Stomach (tissue), 4 donors: ENCODE measurements at regions not wholly inside any gene's neighbourhood (a gene's known extent, or its start where the extent isn't known, plus 50 kb on each side); places are given as distances from the start of the nearest gene placed in this dataset.

Experiments
- POLR2A ChIP-seq, 4 donors: fragments of 450-650 bp; IDR thresholded peaks; one replicate each; pipeline ENCODE4 v1.6.1; 2016; ENCODE audit warnings: antibody characterized with exemption in 4 of 4, control low read depth in 2 of 4, mild to moderate bottlenecking in 1 of 4, moderate library complexity in 1 of 4
- TF ChIP-seq, protein P1 (sequence below), 7 experiments: fragments of 450-650 bp in 4 of 7; fragments of 200-600 bp in 3 of 7; sonication (generic) in 3 of 7; IDR thresholded peaks; one replicate each; pipeline ENCODE4 v1.5.1; 2016 to 2019; ENCODE audit warnings: antibody characterized with exemption in 7 of 7, control low read depth in 2 of 7, mild to moderate bottlenecking in 1 of 7

DNA sequence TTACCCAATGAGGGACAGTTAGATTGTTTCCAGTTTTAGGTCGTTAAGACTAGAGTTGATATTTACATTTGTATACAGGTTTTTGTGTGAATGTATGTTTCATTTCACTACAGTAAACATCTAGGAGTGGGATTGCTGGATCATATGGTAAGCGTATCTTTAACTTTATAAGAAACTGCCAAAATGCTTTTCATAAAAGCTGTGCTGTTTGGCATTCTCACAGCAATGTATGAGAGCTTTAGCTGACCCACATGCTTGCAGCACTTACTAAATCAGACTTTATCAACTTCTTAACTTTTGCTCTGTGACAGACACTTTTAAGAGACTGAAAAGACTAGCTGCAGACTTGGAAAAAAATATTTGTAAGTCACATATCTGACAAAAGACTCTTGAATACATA lies 262.5 kb upstream of the PELI2 start:
- TF ChIP-seq POLR2A (IDR thresholded peaks at IDR 0.05), result no peak
- TF ChIP-seq, protein P1, sequence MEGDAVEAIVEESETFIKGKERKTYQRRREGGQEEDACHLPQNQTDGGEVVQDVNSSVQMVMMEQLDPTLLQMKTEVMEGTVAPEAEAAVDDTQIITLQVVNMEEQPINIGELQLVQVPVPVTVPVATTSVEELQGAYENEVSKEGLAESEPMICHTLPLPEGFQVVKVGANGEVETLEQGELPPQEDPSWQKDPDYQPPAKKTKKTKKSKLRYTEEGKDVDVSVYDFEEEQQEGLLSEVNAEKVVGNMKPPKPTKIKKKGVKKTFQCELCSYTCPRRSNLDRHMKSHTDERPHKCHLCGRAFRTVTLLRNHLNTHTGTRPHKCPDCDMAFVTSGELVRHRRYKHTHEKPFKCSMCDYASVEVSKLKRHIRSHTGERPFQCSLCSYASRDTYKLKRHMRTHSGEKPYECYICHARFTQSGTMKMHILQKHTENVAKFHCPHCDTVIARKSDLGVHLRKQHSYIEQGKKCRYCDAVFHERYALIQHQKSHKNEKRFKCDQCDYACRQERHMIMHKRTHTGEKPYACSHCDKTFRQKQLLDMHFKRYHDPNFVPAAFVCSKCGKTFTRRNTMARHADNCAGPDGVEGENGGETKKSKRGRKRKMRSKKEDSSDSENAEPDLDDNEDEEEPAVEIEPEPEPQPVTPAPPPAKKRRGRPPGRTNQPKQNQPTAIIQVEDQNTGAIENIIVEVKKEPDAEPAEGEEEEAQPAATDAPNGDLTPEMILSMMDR (IDR thresholded peaks at IDR 0.05), result no peak
